SHP77 treated with DMSO at 0.1 percent for 48 hours (cell line): ENCODE measurements at regions not wholly inside any gene's neighbourhood (a gene's known extent, or its start where the extent isn't known, plus 50 kb on each side); places are given as distances from the start of the nearest gene placed in this dataset.

Experiments
- DNase-seq: peaks from one replicate; lab custom pipeline; 2025; lab: John Stamatoyannopoulos, UW

DNA sequence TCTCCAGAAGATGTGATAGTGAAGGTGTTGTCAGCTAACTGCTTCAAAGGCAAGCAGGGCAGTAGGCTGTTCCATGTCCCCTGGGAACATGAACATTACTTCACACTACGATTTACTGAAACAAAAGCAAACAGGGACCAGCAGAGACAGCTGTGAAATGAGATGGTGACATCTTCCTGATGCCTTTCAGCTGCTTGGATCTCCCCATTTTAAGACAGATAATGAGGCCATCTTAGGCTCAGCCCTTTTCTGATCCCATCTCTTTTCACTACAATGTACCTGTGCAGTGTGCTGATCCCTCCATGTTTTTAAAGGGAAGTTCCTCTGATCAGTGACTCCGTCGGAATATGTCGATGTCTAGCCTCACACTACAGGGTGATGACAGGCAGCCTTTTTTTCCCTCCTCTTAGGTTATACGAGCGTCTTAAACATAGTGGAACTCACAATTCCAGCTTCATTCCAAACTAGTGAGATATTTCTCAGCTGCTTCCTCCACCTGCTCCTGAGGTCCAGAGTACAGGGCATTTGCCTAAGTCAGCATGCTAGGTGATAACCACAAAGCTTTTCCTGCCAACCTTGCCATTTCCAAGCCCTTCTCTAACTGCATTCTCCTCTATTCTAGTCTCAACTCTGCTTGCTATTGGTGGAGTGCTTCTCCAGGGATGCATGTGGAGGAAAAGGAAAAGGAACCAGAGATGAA, 87.6 kb upstream of the EGLN3 start:
- no peak for DNase-seq

DNA sequence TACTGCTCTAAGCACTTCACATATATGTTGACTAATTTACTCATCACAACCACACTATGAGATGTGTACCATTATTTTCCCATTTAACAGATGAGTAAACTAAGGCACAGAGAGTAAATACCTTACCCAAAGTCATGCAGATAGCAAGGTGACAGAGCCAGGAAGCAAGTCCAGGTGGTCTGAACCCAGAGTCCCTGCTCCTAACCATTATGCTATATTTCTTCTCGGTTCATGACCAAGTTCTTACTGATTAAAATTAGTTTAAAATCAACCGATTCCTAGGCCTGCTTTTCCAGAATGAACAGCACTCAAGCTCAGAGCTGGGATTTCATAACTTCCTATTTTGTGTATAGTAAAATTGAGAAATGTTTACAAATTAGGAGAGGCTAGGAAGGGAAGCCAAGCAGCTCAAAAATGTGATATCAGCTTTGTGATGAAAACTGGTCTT, 85.5 kb upstream of the EGLN3 start:
- DNase-seq: no peak

DNA sequence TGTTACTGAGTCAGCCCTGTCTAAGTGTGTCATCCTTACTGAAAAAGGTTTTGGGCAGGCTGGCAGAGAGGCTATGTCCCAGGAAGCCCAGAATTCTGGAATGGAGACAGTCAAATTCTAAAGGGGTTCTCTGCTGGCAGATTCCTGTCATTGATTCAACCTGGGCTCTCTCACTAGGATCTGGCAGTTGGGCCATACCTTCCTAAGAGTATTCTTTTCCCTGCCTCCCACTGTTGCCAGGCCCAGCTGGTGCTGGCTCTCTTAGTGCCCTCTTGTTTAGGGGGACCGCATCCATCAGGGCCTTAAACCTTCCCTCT, 85.0 kb upstream of the EGLN3 start:
- no peak for DNase-seq

DNA sequence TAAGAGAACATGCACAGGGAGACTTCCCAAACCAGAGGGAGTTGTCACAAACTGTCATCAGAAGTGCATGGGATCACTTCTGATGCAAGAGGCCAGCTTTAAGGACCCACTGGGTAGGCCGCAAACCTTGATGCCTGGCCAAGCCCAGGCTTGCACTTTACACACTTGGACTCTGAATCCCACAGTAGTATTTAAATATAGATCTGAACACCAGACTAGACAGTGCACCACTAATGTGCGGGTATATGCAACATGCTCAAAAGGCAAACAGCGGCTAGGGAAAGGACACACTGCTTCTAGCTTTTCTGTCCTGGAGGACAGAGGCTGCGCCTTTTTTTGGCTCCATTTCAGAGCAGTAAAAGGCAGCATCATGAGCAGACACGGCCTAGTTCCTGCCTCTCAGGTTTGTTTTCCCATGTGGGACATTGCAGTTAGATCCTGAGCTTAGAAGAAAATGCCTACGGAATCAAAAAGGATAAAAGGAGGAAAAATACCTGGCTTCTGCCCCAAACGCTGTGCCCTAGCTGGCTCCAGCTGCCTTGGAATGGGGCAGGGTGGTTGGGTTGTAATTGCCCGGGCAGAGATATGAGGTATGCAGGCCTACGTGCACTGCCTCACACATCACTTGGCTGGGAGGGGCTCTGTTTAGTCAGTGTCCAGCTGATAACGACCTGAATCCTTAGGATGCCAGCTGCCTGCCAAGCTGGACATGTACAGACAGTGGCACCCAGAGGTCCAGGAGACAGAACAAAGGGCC, 84.5 kb upstream of the EGLN3 start:
- peak; percentile 32 for DNase-seq

DNA sequence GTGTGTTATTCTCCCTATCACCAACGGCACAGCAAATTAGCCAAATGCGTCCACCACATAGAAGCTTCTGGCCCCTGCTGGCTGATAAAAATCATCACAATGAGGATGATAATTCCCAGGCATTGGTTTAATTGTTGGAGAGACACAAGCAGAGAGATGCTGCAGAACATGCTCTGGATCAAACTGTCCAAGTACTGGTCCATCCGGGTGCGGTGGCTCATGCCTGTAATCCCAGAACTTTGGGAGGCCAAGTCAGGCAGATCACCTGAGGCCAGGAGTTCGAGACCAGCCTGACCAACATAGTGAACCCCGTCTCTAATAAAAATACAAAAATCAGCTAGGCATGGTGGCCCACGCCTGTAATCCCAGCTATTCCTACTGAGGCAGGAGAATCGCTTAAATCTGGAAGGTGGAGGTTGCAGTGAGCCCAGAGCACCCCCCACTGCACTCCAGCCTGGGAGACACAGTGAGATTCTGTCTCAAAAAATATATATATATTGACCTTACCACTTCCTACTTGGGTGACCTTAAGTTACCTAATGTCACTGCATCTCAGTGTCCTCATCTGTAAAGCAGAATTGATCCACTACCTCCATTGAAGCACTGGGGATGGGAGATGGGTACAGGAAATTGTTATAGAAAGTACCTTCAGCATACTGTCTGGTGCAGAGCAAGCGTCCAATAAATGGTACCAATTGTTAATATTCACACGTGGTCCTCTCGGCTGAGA, 83.7 kb upstream of the EGLN3 start:
- no peak for DNase-seq

DNA sequence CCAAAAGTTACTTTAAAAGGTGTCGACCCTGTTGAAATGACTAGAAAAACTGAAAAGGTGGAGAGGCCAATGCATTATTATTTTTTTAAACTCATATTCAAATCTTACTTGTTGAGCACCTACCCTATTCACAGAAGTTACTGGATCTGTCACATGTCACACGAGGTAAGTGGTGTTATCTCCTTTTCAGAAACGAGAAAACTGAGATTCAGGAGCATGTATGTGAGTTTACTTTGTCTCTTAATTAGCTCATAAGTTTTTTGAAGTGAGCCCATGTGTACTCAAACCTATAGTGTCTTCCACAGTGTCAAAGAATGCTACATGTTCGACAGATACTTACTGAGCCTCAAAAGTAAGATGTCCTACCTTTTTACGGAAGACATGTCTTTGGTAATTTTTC, 81.8 kb upstream of the EGLN3 start:
- DNase-seq: no peak

DNA sequence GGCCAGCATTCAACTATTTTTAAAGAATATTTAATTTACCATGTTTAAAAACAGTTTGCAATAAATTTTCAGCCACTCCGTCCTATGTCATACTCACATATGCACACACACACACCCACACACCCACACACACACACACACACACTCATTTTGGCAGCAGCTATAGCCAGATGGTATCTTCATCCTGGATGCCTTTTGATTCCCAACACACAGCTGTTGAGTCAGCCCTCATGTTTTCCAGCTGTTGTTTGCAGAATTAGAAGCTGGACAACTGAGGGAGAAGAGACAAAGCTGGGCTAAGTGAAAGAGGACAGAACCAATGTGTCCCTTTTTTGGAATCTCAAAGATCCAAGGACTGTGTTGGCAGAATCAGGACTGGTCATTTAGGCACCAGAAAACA, 80.0 kb upstream of the EGLN3 start:
- DNase-seq: no peak

DNA sequence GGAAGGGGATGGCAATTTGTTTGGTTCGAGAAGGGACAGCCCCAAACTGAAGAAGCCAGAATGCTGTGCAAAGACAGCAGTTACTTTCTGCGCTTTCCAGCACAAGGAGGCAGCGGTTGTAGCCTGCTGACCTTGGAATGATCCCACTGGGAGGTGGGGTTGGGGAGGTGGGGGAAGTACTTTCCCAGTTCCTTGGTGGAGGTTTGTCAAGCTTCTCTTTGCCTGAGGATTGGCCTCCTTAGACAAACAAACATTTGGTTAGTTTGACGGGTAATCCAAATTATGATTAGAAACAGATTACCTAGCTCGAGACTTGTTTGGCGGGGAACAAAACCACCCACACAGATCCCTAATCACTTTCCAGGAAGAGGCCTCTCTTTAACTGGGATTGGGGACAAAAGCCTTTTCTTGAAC, 79.1 kb upstream of the EGLN3 start:
- no peak for DNase-seq

DNA sequence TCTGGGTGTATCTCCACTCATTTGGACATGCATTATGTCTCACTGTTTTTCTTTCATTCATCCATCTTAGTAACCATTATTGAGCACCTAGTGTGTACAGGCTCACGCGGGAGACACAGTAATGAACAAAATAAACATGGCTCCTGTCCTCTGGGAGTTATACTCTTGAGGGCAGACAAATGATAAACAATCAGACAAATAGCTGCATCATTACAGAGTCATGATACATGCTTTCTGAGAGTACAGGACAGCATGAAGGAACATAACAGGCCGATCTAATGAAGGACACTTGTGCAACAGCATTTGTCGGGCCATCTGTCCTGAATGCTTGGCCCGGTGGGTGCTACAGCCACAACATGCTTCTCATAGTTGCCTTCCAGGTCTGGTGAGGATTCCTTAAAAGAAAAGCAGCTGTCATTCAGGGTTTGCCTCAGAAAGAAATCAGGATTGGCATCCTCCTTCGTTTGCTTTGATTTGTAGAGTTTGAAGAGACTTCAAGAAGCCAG, 77.2 kb upstream of the EGLN3 start:
- no peak for DNase-seq

DNA sequence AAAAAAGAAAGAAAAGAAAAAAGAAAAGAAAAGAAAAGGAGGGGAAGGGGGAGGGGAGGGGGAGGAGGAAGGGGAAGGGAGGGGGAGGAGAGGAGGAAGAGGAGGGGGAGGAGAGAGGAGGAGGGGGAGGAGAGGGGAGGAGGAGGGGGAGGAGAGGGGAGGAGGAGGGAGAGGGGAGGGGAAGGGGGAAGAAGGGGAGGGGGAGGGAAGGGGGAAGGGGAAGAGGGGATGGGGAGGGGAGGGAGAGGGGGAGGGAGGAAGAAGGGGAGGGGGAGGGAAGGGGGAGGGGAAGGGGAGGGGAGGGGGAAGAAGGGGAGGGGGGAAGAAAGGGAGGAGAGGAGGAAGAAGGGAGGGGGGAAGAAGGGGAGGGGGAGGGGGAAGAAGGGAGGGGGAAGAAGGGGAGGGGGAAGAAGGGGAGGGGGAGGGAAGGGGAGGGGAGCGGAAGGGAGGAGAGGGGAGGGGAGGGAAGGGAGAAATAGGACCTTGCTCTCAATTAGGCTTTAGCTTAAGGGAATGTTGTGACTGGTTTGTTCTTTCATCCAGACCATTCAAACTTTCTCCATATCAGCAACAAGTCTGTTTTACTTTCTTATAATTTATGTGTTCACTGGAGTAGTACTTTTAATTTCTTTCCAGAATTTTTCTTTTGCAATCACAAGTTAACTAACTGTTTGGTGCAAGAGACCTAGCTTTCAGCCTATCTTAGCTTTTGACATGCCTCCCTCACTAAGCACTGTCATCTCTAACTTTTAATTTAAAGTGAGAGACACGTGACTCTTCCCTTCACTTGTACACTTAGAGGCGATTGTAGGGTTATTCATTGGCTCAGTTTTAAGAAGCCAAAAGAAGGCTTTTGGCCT, 76.5 kb upstream of the EGLN3 start:
- no peak for DNase-seq

DNA sequence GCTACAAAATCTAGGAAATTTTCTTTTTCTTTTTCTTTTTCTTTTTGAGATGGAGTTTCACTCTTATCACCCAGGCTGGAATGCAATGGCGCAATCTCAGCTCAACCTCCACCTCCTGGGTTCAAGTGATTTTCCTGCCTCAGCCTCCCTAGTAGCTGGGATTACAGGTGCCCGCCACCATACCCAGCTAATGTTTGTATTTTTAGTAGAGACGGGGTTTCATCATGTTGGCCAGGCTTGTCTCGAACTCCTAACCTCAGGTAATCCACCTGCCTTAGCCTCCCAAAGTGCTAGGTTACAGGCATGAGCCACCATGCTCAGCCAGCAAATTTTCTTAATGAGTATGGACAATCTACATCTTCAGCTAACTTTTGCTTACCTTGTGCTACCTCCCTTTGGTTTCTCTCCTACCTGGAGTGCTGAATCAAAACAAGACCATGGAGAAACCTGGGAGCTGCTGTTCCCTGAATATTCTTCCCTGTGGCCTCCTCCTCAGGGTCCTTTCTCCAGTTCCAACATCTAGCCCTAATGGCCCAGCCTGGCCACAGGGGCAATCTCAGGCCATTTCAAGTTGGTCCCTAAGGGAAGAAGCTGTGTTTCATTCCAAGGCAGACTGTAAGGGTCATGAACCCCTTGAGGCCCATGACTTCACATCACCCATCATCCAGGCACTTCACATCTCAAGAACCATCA, 74.6 kb upstream of the EGLN3 start:
- no peak for DNase-seq

DNA sequence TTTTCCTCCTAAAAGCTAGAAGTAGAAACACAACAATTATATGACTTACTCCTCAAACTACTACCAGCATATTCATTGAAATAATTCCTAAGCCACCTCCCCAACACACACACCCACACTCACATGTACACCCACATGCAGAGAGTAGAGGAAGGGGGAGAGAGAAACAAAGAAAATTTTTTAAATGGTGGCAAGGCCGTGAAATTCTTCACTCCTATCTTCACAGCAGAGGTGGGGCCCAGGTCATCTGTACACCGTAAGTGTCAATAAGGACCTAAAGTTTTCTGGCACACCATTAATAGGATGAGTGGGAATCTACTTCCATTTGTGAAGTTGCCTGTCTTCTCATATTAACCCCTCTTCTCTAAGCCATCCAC, 73.9 kb upstream of the EGLN3 start:
- no peak for DNase-seq

DNA sequence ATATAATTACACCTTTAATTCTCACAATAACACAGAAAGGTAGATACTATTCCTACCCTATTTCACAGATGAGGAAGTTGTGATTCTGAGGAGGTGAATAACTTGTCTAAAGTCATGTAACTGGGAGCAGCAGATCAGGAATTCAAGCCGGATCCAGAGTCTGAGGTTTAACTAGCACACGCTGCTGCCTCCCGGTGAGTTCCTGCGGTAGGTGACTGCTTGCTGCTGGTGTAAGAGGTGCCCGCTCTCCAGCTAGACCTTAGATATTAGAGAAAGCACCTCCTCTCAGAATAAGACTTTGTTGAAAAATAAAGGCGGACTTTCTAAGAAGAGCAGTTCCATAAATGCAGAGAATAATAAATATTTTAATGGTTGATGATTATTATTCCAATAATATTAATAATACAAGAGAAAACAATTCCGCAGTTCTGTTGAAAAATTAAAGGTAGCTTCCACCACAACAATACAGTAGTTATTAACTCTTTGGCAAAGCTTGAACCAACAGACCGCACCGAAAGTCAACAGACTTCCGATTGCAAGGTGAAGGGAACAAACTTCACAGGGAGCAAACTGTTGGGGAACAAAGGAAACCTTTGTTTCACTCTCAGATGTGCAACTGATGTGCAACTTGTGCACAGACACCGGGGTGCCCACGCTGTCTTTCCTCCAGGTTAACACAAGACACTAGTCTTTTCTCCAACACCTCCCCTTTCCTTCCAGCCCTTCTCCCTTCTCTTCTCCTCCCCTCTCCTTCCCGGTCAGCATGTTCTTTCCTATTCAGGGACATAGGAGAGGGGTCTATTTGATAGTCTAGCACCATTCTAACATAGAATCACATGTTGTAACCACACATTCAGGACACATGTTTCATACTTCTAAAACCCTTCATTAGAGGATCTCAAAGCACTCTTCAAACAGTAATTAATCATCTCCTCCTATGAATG, 73.2 kb upstream of the EGLN3 start:
- peak; percentile 6 for DNase-seq

DNA sequence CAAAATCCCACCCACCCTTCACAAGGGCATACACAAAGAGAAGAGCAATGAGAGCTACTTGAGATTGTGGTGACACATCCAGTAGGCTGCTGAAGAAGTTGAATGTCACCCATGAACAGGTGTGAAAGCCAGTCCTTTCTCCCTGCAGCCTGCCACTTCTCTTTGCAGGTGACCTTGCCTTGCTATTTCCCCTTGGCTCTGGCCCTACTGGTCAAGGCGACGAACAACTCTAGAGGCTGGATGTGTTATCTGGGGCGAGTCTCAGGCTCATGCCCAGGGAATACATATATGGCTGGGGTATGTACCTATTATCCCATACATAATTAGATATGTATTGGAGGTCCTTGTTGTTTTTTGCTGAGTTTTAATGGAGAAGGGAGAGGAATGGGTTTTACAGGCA, 70.2 kb upstream of the EGLN3 start:
- DNase-seq: no peak

DNA sequence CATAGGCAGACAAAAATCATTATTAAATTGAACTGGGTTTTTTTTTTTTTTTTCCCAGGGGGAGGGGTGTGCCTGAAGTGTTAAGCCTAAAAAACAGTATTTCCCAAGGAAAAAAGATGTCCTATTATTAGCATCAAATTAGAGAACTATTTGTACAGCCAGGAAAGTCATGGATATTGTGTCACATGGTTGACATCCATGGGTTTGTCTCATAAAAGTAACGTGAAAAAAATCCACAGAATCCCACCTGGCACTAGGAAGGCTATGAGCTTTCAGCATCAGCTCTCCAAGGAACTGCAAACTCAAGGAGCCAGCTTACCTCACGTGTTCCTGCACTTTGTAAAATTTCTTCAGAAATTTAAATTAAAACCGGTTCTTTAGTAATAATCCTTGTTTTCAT, 69.1 kb upstream of the EGLN3 start:
- no peak for DNase-seq

DNA sequence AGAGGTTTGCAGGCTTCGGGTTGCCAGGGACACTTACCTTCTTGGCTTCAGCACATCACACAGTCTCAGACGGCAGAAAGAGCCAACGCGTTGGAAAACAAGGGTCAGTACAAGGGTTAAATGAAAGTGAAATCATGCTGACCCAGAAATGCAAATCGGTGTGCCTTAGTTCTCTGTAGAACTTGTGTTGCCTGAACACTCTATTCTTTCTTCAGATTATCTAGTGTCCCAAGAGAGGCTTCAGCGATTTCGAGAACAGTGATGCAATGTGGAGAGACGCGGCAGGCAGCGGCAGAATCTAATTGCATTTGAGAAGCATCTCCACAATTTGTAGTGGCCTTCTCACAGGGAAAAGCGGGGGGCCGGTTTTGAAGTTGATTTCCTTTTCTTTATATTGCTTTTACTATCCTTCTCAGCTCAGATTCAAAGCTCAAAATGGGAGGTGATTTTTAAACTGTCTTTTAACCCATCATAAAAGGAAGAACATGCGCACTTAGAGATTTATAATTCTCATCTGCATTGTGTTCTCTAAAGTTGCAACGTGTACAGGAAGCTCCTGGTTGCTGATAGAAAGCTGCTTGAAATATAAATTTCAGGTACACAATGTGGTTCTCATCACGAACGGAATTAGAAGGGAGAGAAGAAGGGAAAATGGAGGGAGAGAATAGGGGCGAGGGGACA, 67.8 kb upstream of the EGLN3 start:
- no peak for DNase-seq

DNA sequence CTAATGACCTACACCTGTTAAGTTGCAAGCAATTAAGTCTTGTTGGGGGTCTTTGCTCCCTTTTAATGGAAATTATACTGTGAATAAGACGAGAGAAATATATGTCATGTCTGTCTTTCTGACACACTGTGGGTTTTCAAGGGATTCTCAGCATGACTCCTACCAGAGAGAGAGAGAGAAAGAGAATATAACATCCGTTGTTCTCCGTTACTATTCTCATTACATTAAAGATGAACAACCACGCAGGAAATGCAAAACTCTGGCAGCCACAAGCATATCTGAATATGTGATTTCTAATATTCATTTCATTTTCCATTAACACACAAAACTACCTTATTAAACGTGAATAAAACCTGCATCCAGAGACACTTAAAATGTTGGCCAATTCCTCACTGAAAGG, 67.3 kb upstream of the EGLN3 start:
- DNase-seq: no peak

DNA sequence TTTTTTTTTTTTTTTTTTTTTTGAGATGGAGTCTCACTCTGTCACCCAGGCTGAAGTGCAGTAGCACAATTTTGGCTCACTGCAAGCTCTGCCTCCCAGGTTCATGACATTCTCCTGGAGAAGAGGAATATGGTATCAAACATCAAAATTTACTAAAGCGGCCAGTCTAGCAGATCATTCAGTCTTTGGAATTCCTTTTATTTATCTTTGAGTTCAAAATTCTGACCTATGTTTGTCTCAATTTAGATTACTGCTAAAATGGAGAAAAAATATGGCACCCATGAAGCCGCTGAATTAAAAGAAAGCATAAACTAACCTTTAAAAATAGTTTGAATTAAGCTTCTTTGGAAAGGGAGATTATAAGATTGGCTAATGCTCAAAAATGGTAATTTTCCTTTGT, 64.5 kb upstream of the EGLN3 start:
- no peak for DNase-seq

DNA sequence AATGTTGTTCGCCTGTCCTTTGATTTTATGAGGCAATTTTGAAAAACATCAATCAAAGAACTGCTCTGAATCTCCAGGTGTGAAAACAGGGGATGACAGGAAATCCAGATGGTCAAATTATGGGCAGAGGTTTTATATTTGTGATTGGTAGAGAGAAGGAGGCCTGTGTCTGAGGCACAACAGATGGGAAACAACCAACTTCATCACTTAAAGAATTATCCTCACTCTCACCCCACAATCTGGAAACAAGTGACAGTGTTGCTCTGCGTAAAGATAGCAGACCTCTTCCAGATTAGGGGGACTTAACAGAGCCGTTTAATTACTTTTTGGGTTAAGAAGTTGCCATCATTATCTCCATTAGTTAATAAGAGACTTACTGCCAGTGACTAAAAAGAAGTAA, 64.1 kb upstream of the EGLN3 start:
- peak; percentile 63 for DNase-seq

DNA sequence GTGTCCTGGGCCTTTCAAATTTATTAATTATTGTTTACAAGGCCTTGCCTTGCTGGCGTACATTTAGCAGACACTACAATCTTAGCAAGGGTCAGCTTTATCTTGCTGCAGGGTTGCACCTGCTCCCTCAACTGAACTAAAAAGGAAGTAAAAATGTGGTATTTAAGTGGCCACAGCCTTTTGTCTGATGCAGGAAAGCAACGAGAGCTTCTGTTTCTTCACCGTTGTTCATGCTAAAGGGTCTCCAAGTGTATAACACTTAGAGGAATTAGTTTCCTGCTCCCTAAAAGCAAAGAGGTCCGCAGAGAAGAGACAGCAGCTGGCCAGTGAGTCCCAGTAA, 62.8 kb upstream of the EGLN3 start:
- peak; percentile 46 for DNase-seq
